K562 (cell line): ENCODE measurements at regions not wholly inside any gene's neighbourhood (a gene's known extent, or its start where the extent isn't known, plus 50 kb on each side); places are given as distances from the start of the nearest gene placed in this dataset.

ENCODE experiments used
- CBX1 ChIP-seq: sonication (generic); IDR thresholded peaks from 2 replicates; pipeline ENCODE4 v1.6.1; 2016; ENCODE audit warnings: antibody characterized with exemption, low read depth, mild to moderate bottlenecking
- FOXP1 ChIP-seq: sonication (generic); formaldehyde crosslinking; IDR thresholded peaks from 2 replicates; pipeline ENCODE4 v1.8.0; 2022; ENCODE audit warnings: mild to moderate bottlenecking, missing genetic modification reagents
- GATAD2A ChIP-seq: fragments of 450-650 bp; IDR thresholded peaks from 2 replicates; pipeline ENCODE4 v1.6.1; 2017
- HMG20A ChIP-seq: fragments of 450-650 bp; formaldehyde crosslinking; conservative IDR thresholded peaks from 2 replicates; pipeline ENCODE4 v1.4.0; 2020; ENCODE audit warnings: mild to moderate bottlenecking, mixed read lengths
- NEUROD1 ChIP-seq: fragments of 150-350 bp; IDR thresholded peaks from 2 replicates; pipeline ENCODE4 v1.6.1; 2014; ENCODE audit warnings: borderline replicate concordance, low read length, low read depth; ENCODE audit not compliant: partially characterized antibody
- PATZ1 ChIP-seq: fragments of 250-450 bp; sonication (Bioruptor Pico); IDR thresholded peaks from 2 replicates; pipeline ENCODE4 v1.5.0; 2020; ENCODE audit warnings: mild to moderate bottlenecking, borderline replicate concordance
- SMC3 ChIP-seq: conservative IDR thresholded peaks from 2 replicates; pipeline ENCODE4 v1.6.1; 2011; ENCODE audit warnings: low read depth, low read length, improper control_type of control experiment; ENCODE audit not compliant: insufficient read depth
- SREBF2 ChIP-seq: sonication (generic); formaldehyde crosslinking; IDR thresholded peaks from 2 replicates; pipeline ENCODE4 v1.4.0; 2020; ENCODE audit warnings: mild to moderate bottlenecking, missing genetic modification reagents
- ZNF133 ChIP-seq: fragments of 250-450 bp; sonication (Bioruptor Pico); IDR thresholded peaks from 2 replicates; pipeline ENCODE4 v1.4.0; 2020; ENCODE audit warnings: mild to moderate bottlenecking
- ZNF717 ChIP-seq: fragments of 250-450 bp; sonication (Bioruptor Pico); IDR thresholded peaks from 2 replicates; pipeline ENCODE4 v1.5.0; 2021
- TF ChIP-seq, protein P1 (sequence below): fragments of 450-650 bp; formaldehyde crosslinking; IDR thresholded peaks from 2 replicates; pipeline ENCODE4 v1.4.0; 2020; ENCODE audit warnings: mild to moderate bottlenecking, moderate library complexity
- TF ChIP-seq, protein P2 (sequence below): sonication (generic); formaldehyde crosslinking; IDR thresholded peaks from 2 replicates; pipeline ENCODE4 v1.9.0; 2022; ENCODE audit warnings: mild to moderate bottlenecking, missing genetic modification reagents
- TF ChIP-seq, protein P3 (sequence below): sonication (generic); formaldehyde crosslinking; IDR thresholded peaks from 2 replicates; pipeline ENCODE4 v1.8.0; 2022; ENCODE audit warnings: mild to moderate bottlenecking, missing genetic modification reagents

GRCh38 chr4:100969925-100970324 lies 377.4 kb downstream of the PPP3CA start (continued):
- TF ChIP-seq, protein P1, sequence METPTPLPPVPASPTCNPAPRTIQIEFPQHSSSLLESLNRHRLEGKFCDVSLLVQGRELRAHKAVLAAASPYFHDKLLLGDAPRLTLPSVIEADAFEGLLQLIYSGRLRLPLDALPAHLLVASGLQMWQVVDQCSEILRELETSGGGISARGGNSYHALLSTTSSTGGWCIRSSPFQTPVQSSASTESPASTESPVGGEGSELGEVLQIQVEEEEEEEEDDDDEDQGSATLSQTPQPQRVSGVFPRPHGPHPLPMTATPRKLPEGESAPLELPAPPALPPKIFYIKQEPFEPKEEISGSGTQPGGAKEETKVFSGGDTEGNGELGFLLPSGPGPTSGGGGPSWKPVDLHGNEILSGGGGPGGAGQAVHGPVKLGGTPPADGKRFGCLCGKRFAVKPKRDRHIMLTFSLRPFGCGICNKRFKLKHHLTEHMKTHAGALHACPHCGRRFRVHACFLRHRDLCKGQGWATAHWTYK: no peak
- TF ChIP-seq GATAD2A (no peak), FOXP1 (CRISPR knock-in tag) (no peak), NEUROD1 (no peak), SREBF2 (CRISPR knock-in tag) (no peak), HMG20A (CRISPR knock-in tag) (no peak), ZNF133 (no peak), ZNF717 (CRISPR knock-in tag) (no peak), SMC3 (no peak), CBX1 (no peak), PATZ1 (no peak)
- TF ChIP-seq, protein P2, sequence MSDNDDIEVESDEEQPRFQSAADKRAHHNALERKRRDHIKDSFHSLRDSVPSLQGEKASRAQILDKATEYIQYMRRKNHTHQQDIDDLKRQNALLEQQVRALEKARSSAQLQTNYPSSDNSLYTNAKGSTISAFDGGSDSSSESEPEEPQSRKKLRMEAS (CRISPR knock-in tag): no peak
- TF ChIP-seq, protein P3, sequence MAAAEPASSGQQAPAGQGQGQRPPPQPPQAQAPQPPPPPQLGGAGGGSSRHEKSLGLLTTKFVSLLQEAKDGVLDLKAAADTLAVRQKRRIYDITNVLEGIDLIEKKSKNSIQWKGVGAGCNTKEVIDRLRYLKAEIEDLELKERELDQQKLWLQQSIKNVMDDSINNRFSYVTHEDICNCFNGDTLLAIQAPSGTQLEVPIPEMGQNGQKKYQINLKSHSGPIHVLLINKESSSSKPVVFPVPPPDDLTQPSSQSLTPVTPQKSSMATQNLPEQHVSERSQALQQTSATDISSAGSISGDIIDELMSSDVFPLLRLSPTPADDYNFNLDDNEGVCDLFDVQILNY (CRISPR knock-in tag): no peak
